ENCODE measurements at regions not wholly inside any gene's neighbourhood (a gene's known extent, or its start where the extent isn't known, plus 50 kb on each side); places are given as distances from the start of the nearest gene placed in this dataset.

DNA sequence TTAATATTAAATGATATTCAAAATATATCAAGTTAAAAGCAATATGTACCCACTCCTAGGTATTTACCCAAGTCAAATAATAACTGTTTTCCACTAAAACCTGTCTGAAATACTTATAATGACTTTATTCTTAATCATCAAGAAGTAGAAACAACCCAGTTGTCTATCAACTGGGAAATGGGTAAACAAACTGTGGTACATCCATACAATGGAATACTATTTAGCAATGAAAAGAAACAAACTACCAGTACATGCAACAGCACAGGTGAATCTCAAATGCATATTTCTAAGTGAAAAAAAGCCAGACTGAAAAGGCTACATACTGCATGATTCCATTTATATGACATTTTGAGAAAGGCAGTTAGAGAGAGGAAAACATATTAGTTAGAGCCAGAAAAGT is 559.9 kb downstream of the MBD2 start:
- no peak for TF ChIP-seq EZH2phosphoT487 (IDR thresholded peaks at IDR 0.05; ENCODE audit: low read depth)
- TF ChIP-seq, protein P1, sequence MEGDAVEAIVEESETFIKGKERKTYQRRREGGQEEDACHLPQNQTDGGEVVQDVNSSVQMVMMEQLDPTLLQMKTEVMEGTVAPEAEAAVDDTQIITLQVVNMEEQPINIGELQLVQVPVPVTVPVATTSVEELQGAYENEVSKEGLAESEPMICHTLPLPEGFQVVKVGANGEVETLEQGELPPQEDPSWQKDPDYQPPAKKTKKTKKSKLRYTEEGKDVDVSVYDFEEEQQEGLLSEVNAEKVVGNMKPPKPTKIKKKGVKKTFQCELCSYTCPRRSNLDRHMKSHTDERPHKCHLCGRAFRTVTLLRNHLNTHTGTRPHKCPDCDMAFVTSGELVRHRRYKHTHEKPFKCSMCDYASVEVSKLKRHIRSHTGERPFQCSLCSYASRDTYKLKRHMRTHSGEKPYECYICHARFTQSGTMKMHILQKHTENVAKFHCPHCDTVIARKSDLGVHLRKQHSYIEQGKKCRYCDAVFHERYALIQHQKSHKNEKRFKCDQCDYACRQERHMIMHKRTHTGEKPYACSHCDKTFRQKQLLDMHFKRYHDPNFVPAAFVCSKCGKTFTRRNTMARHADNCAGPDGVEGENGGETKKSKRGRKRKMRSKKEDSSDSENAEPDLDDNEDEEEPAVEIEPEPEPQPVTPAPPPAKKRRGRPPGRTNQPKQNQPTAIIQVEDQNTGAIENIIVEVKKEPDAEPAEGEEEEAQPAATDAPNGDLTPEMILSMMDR (IDR thresholded peaks at IDR 0.05; ENCODE audit: low read depth, low read length) = no peak
